ENCODE measurements at regions not wholly inside any gene's neighbourhood (a gene's known extent, or its start where the extent isn't known, plus 50 kb on each side); places are given as distances from the start of the nearest gene placed in this dataset.

- DNase-seq, result peak; percentile 28
Observed at GRCh38 chr10:14385596-14386593, 55.2 kb upstream of the FRMD4A start.

GRCh38 chr10:14384915-14385314 lies 54.2 kb upstream of the FRMD4A start:
- DNase-seq, result no peak

- DNase-seq, result no peak
Observed at GRCh38 chr10:14384116-14384730, 53.5 kb upstream of the FRMD4A start.

GRCh38 chr10:14383266-14383665 lies 52.5 kb upstream of the FRMD4A start:
- DNase-seq, result no peak

- no peak for DNase-seq
Observed at GRCh38 chr10:14382531-14382930, 51.8 kb upstream of the FRMD4A start.

- DNase-seq, result no peak
Observed at GRCh38 chr10:14382022-14382421, 51.3 kb upstream of the FRMD4A start.

GRCh38 chr10:14381475-14381874 lies 50.8 kb upstream of the FRMD4A start:
- DNase-seq, result no peak

- DNase-seq, result no peak
Observed at GRCh38 chr10:14380746-14381145, 50.0 kb upstream of the FRMD4A start.
